SK-N-SH treated with all-trans-retinoic acid at 6 μM for 48 hours (cell line): ENCODE measurements at regions not wholly inside any gene's neighbourhood (a gene's known extent, or its start where the extent isn't known, plus 50 kb on each side); places are given as distances from the start of the nearest gene placed in this dataset.

ENCODE experiments used
- ATAC-seq: fragments of 200-7000 bp; cut with Tn5 transposase; 3 replicates; pipeline ENCODE4 v1.9.1; 2020; ENCODE audit warnings: mild to moderate bottlenecking, moderate library complexity
- ARNTL ChIP-seq: fragments of 450-650 bp; formaldehyde crosslinking; IDR thresholded peaks from 2 replicates; pipeline ENCODE4 v1.5.0; 2020; ENCODE audit warnings: low read depth, mild to moderate bottlenecking, moderate library complexity, borderline replicate concordance
- BACH2 ChIP-seq: fragments of 250-450 bp; sonication (Bioruptor Pico); IDR thresholded peaks from 2 replicates; pipeline ENCODE4 v1.9.0; 2021; ENCODE audit warnings: mild to moderate bottlenecking, borderline replicate concordance
- CSDC2 ChIP-seq: fragments of 250-450 bp; sonication (Bioruptor Pico); IDR thresholded peaks from 2 replicates; pipeline ENCODE4 v1.5.0; 2020; ENCODE audit warnings: mild to moderate bottlenecking, moderate library complexity
- ESRRG ChIP-seq: fragments of 250-450 bp; sonication (Bioruptor Pico); IDR thresholded peaks from 2 replicates; pipeline ENCODE4 v1.6.1; 2021; ENCODE audit warnings: mild to moderate bottlenecking
- GLIS3 ChIP-seq: fragments of 250-450 bp; sonication (Bioruptor Pico); IDR thresholded peaks from 2 replicates; pipeline ENCODE4 v1.5.0; 2020; ENCODE audit warnings: mild to moderate bottlenecking, moderate library complexity
- ISL1 ChIP-seq: fragments of 250-450 bp; sonication (Bioruptor Pico); IDR thresholded peaks from 2 replicates; pipeline ENCODE4 v2.1.2; 2022; ENCODE audit warnings: mild to moderate bottlenecking, moderate library complexity
- RARB ChIP-seq: fragments of 250-450 bp; sonication (Bioruptor Pico); IDR thresholded peaks from 2 replicates; pipeline ENCODE4 v1.8.0; 2021; ENCODE audit warnings: mild to moderate bottlenecking, moderate library complexity
- SNAI2 ChIP-seq: fragments of 250-450 bp; sonication (Bioruptor Pico); IDR thresholded peaks from 2 replicates; pipeline ENCODE4 v1.5.0; 2020; ENCODE audit warnings: mild to moderate bottlenecking, moderate library complexity
- TOX ChIP-seq: fragments of 250-450 bp; sonication (Bioruptor Pico); IDR thresholded peaks from 2 replicates; pipeline ENCODE4 v1.8.0; 2021; ENCODE audit warnings: mild to moderate bottlenecking, moderate library complexity, borderline replicate concordance
- ZC3H10 ChIP-seq: fragments of 250-450 bp; sonication (Bioruptor Pico); IDR thresholded peaks from 2 replicates; pipeline ENCODE4 v1.5.1; 2021; ENCODE audit warnings: mild to moderate bottlenecking, moderate library complexity
- ZFP3 ChIP-seq: fragments of 250-450 bp; sonication (Bioruptor Pico); IDR thresholded peaks from 2 replicates; pipeline ENCODE4 v1.5.0; 2020; ENCODE audit warnings: mild to moderate bottlenecking, moderate library complexity
- ZFP30 ChIP-seq: fragments of 450-650 bp; formaldehyde crosslinking; IDR thresholded peaks from 2 replicates; pipeline ENCODE4 v1.5.0; 2022; ENCODE audit warnings: mild to moderate bottlenecking, moderate library complexity
- ZNF565 ChIP-seq: fragments of 450-650 bp; formaldehyde crosslinking; conservative IDR thresholded peaks from 2 replicates; pipeline ENCODE4 v1.5.0; 2020; ENCODE audit warnings: low read depth, mild to moderate bottlenecking, moderate library complexity
- ZNF8 ChIP-seq: fragments of 450-650 bp; formaldehyde crosslinking; IDR thresholded peaks from 2 replicates; pipeline ENCODE4 v1.5.0; 2020; ENCODE audit warnings: mild to moderate bottlenecking, moderate library complexity
- TF ChIP-seq, protein P1 (sequence below): fragments of 250-450 bp; sonication (Bioruptor Pico); IDR thresholded peaks from 2 replicates; pipeline ENCODE4 v1.5.1; 2021; ENCODE audit warnings: mild to moderate bottlenecking, moderate library complexity
- TF ChIP-seq, protein P2 (sequence below): fragments of 250-450 bp; sonication (Bioruptor Pico); IDR thresholded peaks from 2 replicates; pipeline ENCODE4 v1.8.0; 2021; ENCODE audit warnings: low read depth, mild to moderate bottlenecking, moderate library complexity, borderline replicate concordance
- TF ChIP-seq, protein P3 (sequence below): fragments of 250-450 bp; sonication (Bioruptor Pico); IDR thresholded peaks from 2 replicates; pipeline ENCODE4 v1.8.0; 2020; ENCODE audit warnings: mild to moderate bottlenecking, moderate library complexity, borderline replicate concordance
- TF ChIP-seq, protein P4 (sequence below): fragments of 250-450 bp; sonication (Bioruptor Pico); IDR thresholded peaks from 2 replicates; pipeline ENCODE4 v1.5.1; 2020; ENCODE audit warnings: low read depth, mild to moderate bottlenecking, moderate library complexity
- TF ChIP-seq, protein P5 (sequence below): fragments of 250-450 bp; sonication (Bioruptor Pico); IDR thresholded peaks from 2 replicates; pipeline ENCODE4 v1.5.0; 2020; ENCODE audit warnings: mild to moderate bottlenecking, moderate library complexity

DNA sequence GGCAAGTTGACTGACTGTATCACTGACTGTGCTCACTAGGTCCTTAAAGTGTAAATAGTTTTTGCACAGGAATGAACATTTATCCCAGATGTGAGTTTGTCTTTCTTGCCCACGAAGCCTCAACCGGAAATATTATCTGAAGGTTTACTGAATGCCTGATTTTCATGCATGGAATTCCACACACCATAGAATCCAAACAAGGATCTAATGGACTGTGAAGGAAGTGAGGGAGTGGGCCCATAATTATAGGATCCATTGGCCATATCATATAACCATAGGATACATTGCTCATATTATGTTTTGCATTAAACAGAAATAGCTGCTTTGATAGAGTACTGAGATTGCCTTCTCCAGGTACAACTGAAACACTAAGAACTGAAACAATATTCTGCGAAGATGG, 1057.2 kb upstream of the EDIL3 start:
- TF ChIP-seq ARNTL (CRISPR knock-in tag): no peak
- TF ChIP-seq, protein P1, sequence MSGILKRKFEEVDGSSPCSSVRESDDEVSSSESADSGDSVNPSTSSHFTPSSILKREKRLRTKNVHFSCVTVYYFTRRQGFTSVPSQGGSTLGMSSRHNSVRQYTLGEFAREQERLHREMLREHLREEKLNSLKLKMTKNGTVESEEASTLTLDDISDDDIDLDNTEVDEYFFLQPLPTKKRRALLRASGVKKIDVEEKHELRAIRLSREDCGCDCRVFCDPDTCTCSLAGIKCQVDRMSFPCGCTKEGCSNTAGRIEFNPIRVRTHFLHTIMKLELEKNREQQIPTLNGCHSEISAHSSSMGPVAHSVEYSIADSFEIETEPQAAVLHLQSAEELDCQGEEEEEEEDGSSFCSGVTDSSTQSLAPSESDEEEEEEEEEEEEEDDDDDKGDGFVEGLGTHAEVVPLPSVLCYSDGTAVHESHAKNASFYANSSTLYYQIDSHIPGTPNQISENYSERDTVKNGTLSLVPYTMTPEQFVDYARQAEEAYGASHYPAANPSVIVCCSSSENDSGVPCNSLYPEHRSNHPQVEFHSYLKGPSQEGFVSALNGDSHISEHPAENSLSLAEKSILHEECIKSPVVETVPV (CRISPR knock-in tag): no peak
- TF ChIP-seq BACH2: no peak
- no peak for TF ChIP-seq ISL1 (CRISPR knock-in tag)
- TF ChIP-seq ZFP3: no peak
- TF ChIP-seq, protein P2, sequence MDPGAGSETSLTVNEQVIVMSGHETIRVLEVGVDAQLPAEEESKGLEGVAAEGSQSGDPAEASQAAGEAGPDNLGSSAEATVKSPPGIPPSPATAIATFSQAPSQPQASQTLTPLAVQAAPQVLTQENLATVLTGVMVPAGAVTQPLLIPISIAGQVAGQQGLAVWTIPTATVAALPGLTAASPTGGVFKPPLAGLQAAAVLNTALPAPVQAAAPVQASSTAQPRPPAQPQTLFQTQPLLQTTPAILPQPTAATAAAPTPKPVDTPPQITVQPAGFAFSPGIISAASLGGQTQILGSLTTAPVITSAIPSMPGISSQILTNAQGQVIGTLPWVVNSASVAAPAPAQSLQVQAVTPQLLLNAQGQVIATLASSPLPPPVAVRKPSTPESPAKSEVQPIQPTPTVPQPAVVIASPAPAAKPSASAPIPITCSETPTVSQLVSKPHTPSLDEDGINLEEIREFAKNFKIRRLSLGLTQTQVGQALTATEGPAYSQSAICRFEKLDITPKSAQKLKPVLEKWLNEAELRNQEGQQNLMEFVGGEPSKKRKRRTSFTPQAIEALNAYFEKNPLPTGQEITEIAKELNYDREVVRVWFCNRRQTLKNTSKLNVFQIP: no peak
- TF ChIP-seq ZC3H10 (CRISPR knock-in tag): no peak
- TF ChIP-seq, protein P3, sequence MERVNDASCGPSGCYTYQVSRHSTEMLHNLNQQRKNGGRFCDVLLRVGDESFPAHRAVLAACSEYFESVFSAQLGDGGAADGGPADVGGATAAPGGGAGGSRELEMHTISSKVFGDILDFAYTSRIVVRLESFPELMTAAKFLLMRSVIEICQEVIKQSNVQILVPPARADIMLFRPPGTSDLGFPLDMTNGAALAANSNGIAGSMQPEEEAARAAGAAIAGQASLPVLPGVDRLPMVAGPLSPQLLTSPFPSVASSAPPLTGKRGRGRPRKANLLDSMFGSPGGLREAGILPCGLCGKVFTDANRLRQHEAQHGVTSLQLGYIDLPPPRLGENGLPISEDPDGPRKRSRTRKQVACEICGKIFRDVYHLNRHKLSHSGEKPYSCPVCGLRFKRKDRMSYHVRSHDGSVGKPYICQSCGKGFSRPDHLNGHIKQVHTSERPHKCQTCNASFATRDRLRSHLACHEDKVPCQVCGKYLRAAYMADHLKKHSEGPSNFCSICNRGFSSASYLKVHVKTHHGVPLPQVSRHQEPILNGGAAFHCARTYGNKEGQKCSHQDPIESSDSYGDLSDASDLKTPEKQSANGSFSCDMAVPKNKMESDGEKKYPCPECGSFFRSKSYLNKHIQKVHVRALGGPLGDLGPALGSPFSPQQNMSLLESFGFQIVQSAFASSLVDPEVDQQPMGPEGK (CRISPR knock-in tag): no peak
- no peak for TF ChIP-seq TOX
- no peak for TF ChIP-seq GLIS3 (CRISPR knock-in tag)
- no peak for TF ChIP-seq CSDC2
- TF ChIP-seq ZNF565 (CRISPR knock-in tag): no peak
- no peak for TF ChIP-seq SNAI2
- no peak for TF ChIP-seq ESRRG (CRISPR knock-in tag)
- TF ChIP-seq RARB (CRISPR knock-in tag): no peak
- no peak for TF ChIP-seq ZNF8 (CRISPR knock-in tag)
- ATAC-seq: no peak

DNA sequence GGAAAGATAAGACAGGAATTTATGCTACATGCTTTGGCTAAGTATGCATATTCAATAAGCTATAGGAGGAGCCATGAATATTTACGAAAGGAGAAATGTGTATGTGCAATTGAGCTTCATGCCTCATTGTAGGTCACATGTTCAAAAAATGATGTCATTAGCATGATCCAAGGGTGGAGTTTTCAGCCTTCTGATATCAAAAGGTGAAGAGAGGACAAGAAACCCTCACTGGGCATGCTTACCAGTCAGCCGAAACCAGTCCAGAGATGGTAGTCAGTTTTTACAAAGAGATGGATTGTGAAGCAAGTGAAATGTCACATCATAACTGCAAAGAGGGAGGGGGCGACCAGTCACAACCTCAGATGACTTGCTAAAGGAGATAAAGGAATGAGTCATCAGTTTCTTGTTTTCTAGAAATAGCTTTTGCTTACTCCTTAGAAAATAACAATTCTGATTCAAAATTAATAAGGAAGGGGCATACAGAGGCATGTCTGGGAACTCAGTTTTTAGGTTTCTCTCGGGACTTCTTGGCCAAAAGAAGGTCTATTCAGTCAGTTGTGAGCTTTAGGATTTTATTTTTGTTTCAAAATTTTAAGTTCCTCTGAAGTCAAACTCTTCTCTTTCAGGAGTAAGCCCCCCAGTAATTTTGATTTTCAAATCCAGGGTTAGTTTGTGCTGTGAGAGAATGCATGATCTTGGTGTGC, 1067.8 kb upstream of the EDIL3 start:
- no peak for ATAC-seq
- TF ChIP-seq, protein P2: no peak
- TF ChIP-seq ZFP30 (CRISPR knock-in tag) (no peak), GLIS3 (CRISPR knock-in tag) (no peak)
- TF ChIP-seq, protein P4, sequence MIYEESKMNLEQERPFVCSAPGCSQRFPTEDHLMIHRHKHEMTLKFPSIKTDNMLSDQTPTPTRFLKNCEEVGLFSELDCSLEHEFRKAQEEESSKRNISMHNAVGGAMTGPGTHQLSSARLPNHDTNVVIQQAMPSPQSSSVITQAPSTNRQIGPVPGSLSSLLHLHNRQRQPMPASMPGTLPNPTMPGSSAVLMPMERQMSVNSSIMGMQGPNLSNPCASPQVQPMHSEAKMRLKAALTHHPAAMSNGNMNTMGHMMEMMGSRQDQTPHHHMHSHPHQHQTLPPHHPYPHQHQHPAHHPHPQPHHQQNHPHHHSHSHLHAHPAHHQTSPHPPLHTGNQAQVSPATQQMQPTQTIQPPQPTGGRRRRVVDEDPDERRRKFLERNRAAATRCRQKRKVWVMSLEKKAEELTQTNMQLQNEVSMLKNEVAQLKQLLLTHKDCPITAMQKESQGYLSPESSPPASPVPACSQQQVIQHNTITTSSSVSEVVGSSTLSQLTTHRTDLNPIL (CRISPR knock-in tag): no peak
- TF ChIP-seq, protein P3 (CRISPR knock-in tag): no peak
- TF ChIP-seq, protein P5, sequence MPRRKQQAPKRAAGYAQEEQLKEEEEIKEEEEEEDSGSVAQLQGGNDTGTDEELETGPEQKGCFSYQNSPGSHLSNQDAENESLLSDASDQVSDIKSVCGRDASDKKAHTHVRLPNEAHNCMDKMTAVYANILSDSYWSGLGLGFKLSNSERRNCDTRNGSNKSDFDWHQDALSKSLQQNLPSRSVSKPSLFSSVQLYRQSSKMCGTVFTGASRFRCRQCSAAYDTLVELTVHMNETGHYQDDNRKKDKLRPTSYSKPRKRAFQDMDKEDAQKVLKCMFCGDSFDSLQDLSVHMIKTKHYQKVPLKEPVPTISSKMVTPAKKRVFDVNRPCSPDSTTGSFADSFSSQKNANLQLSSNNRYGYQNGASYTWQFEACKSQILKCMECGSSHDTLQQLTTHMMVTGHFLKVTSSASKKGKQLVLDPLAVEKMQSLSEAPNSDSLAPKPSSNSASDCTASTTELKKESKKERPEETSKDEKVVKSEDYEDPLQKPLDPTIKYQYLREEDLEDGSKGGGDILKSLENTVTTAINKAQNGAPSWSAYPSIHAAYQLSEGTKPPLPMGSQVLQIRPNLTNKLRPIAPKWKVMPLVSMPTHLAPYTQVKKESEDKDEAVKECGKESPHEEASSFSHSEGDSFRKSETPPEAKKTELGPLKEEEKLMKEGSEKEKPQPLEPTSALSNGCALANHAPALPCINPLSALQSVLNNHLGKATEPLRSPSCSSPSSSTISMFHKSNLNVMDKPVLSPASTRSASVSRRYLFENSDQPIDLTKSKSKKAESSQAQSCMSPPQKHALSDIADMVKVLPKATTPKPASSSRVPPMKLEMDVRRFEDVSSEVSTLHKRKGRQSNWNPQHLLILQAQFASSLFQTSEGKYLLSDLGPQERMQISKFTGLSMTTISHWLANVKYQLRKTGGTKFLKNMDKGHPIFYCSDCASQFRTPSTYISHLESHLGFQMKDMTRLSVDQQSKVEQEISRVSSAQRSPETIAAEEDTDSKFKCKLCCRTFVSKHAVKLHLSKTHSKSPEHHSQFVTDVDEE: no peak
